Occipital lobe (tissue), 1 donor: ENCODE measurements at regions not wholly inside any gene's neighbourhood (a gene's known extent, or its start where the extent isn't known, plus 50 kb on each side); places are given as distances from the start of the nearest gene placed in this dataset.
"Not testable (repeated sequence)": the region's sequence is repeated elsewhere in the genome, so short reads cannot be mapped to it uniquely, and the experiment has no call there.

Experiments used
- DNase-seq: peaks from one replicate; lab custom pipeline; 2025; lab: John Stamatoyannopoulos, UW

GRCh38 chr16:72598696-72599095 is 426.7 kb upstream of the PMFBP1 start:
- no peak for DNase-seq

DNA sequence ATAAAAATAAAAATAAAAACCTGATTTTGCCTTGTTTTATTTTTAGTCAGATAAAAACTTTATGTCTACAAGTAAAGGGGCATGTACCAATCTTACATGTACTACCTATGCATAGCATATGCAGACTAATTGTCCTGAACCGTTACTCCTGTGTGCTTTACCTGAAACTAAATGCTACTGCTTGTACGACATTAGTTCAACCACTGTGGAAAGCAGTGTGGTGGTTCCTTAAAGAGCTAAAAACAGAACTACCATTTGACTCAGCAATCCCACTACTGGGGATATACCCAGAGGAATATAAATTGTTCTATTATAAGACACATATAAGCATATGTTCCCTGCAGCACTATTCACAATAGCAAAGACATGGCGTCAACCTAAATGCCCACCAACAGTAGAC is 426.0 kb upstream of the PMFBP1 start:
- no peak for DNase-seq

DNA sequence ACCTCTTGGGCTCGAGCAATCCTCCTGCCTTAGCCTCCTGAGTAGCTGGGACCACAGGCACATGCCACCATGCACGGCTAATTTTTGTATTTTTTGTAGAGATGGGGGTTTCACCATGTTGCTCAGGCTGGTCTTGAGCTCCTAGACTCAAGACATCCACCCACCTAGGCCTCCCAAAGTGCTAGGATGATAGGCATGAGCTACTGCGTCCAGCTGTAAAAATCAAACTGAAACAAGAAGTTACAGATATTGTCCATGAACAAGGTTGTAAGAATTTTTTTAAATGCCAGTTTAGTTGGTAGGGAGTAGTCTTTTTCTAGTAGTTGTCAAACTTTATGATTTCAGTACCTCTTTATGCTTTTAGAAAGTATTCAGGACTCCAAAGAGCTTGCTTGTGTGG is 424.4 kb upstream of the PMFBP1 start:
- no peak for DNase-seq

- DNase-seq: no peak
These were observed 418.4 kb upstream of the PMFBP1 start for GRCh38 chr16:72590151-72590937.

GRCh38 chr16:72588551-72588950 is 416.6 kb upstream of the PMFBP1 start:
- DNase-seq: no peak

DNA sequence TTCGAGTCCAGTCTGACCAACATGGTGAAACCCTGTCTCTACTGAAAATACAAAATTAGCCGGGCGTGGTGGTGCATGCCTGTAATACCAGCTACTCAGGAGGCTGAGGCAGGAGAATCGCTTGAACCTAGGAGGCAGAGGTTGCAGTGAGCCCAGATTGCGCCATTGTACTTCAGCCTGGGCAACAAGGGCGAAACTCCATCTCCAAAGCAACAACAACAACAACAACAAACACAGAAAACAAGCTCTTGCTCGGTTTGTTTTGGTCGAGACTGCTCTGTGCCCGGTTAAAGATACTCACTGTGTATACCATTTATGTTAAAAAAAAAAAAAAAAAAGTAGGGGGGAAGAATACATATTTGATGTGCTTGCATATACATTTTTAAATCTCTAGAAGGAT is 406.1 kb upstream of the PMFBP1 start:
- DNase-seq: not testable (repeated sequence)

- no peak for DNase-seq
These were observed 404.2 kb upstream of the PMFBP1 start for GRCh38 chr16:72576189-72576588.

DNA sequence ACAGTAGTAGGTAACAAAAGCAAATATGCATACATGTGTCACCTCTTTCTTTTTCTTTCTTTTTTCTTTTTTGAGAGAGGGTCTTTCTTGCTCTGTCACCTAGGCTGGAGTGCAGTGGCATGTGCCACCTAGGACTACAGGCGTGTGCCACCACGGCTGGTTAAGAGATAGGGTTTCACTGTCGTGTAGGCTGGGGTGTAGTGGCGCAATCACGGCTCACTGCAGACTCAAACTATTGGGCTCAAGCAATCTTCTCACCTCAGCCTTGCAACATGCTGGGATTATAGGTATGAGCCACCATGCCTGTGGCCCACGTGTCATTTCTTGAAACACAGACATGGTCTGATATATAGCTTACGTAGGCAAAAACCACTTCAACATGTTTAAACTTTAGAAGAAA is 397.7 kb upstream of the PMFBP1 start:
- no peak for DNase-seq

DNA sequence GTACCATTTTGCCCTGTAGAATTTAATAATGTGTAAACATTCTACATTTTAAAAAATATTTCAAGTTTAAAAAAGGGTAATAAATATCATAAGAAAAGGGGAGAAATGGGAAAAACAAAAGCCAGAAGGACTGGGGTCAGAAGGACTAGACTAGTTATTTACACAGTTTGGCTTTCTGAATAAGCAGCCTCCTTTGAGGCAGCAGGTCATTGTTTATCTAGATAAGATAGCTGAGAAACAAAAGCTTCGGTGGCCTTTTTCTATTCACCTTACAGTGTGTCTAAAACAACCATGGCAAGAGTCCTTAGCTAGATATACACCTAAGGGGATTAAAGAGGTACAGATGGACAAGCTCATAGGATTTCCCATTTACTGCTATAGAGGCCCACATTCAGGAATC is 396.5 kb upstream of the PMFBP1 start:
- DNase-seq: no peak

DNA sequence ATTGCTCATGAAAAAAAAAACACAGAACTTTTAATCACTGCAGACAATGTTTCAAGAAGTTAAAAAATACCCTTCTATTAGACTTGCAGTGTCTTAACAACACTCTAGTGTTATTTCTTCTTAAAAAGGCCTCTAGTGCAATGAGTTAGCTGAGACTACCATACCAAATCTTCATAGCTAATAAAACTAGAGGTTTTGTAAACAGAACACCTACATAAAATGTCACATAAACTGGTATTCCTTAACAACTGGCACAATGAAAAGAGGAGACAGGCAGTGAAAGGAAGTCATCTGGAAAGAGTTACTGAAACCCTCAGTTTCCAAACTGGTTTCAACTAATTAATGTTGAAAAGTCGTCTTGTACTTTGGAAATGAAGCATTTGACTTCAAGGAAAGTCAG is 394.2 kb upstream of the PMFBP1 start:
- no peak for DNase-seq

- DNase-seq: no peak
These were observed 393.2 kb upstream of the PMFBP1 start for GRCh38 chr16:72565106-72565505.

- no peak for DNase-seq
These were observed 388.7 kb upstream of the PMFBP1 start for GRCh38 chr16:72560617-72561016.

- no peak for DNase-seq
These were observed 386.5 kb upstream of the PMFBP1 start for GRCh38 chr16:72558501-72558900.

DNA sequence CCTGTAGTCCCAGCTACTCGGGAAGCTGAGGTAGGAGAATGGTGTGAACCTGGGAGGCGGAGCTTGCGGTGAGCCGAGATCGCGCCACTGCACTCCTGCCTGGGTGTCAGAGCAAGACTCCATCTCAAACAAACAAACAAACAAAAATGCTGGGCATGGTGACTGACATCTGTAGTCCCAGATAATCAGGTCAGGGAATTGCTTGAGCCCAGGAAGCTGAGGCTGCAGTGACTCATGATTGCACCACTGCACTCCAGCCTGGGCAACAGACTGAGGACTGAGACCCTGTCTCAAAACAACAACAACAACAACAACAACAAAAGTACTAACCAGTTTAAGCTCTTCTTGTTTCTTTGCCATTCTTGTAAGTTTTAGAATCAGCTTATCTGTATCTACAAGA is 383.0 kb upstream of the PMFBP1 start:
- no peak for DNase-seq

DNA sequence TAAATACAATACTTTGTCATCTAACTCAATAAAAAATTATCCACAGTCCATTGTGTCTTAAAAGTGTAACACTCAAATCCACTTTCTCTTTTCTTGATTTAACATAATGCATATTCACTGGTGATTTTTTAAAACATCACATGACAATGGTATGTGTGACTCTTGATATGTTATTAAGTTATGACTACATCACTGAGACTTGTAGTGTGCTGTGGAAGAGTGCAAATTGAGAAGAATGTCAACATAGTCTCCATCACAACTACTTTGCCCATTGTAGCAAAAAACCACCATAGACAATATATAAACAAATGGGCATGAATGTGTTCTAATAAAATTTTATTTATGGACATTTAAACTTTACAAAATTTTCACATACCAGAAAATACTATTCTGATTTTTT is 380.7 kb upstream of the PMFBP1 start:
- DNase-seq: no peak

GRCh38 chr16:72551649-72552048 is 379.7 kb upstream of the PMFBP1 start:
- DNase-seq: no peak

- no peak for DNase-seq
These were observed 377.9 kb upstream of the PMFBP1 start for GRCh38 chr16:72549878-72550277.

- DNase-seq: no peak
These were observed 370.1 kb upstream of the PMFBP1 start for GRCh38 chr16:72542102-72542501.

DNA sequence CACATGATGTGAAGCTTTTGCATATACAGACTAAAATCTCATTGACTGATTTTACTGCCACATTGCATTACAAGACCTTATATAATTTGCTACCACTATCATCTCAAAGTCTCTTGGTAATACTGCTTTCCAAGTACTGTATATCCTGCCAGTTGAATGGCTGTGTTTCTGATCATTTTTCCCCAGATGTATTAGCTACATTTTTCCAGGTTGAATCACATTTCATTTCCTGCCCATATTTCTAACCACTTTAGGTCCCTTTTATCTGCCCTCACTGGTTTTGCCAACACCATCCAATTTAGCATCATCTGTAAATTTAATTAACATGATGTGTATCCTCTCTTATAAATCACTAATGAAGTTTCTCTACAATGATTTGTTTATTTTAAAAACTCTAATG is 365.7 kb upstream of the PMFBP1 start:
- DNase-seq: no peak

- DNase-seq: no peak
These were observed 364.9 kb upstream of the PMFBP1 start for GRCh38 chr16:72536723-72537435.

DNA sequence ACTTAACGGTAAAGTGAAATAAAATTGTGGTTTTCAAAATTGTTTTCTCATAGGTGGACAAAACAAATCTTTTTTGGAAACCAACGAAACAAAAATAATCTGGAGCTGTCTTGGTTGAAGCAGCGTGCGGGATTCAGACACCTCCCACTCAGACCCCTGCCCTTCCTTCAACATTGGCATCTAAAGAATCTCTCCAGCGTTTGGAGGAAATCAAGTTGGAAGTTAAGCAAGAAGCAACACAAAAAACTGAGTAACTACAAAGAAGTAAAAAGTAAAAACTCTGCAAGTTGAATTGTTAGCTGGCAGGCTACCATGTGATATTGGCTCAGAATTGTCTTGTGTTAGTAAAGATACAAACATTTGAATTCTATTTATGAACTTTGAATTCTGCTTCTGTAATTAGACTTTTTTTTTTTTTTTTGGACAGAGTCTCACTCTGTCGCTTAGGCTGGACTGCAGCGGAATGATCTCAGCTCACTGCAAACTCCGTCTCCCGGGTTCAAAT is 361.0 kb upstream of the PMFBP1 start:
- DNase-seq: no peak

DNA sequence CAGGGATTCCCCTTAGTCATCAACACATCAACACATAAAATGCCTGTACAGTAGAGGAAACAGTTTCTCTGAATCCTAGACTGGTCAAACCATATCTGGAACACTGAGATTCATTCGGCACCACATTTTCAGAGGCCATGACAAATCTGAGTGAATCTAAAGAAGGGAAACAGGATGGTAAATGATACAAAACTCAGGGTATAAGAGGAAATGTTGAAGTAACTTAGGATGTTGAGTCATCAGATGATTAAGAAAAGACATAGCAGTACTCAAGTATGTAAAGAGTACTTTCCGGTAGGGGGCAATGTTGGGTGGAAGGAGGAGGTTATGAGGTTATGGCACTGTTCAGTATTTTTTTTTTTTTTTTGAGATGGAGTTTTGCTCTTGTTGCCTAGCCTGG is 358.5 kb upstream of the PMFBP1 start:
- no peak for DNase-seq

DNA sequence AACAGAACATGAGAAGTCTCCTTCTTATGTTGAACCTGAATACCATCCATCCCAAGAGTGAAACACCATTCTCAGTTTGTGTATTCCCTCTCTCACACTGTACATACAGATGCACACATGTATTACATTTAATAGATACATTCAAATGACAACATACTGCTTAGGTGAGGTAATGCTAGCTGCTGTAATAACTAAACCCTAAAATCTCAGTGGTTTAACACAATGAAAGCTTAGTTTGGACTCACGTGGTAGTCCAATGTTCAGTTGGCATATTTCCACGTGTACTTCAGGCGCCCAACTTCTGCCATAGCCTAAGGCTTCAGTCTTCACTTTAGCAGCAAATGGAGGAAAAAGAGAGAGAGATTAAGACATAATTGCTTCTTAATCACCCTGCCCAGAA is 351.1 kb upstream of the PMFBP1 start:
- no peak for DNase-seq
